ENCODE measurements at regions not wholly inside any gene's neighbourhood (a gene's known extent, or its start where the extent isn't known, plus 50 kb on each side); places are given as distances from the start of the nearest gene placed in this dataset.

DNA sequence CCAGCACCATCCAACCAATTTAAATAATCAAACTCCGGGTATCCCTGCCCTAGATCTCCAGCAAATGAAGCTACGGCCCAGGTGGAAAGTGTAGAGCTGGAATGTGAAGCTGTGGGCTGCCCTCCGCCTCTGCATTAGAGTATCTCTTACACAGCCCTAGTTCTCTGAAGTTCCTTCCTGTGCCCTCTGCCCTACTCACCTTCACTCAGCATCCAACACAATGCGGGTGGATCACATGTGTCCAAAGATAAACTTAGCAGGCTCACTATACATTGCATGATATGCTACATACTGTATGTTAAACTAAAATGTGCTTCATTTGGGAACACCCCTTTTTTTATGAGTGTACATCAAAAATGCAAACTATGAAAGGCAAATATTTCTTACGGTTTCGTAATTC is 70.0 kb upstream of the RAD23B start:
- Mint-ChIP-seq H3K4me1 (peaks cover 30% of the 10 kb centered on the region), H3K27me3 (ENCODE audit: low read depth, poor library complexity) (no peaks in the 10 kb centered on the region), H3K36me3 (ENCODE audit: low read depth) (no peaks in the 10 kb centered on the region), H3K9me3 (no peaks in the 10 kb centered on the region), H3K4me3 (no peak overlapping the region), H3K27ac (peak overlapping the region; percentile 39)
- no peak for DNase-seq
- TF ChIP-seq CTCF (IDR thresholded peaks at IDR 0.05), result no peak

- TF ChIP-seq CTCF (IDR thresholded peaks at IDR 0.05), result no peak
- Mint-ChIP-seq H3K9me3 (no peaks in the 10 kb centered on the region), H3K4me1 (peaks cover 31% of the 10 kb centered on the region), H3K4me3 (no peak overlapping the region), H3K27ac (peak overlapping the region; percentile 12), H3K36me3 (ENCODE audit: low read depth) (no peaks in the 10 kb centered on the region), H3K27me3 (ENCODE audit: low read depth, poor library complexity) (no peaks in the 10 kb centered on the region)
- no peak for DNase-seq
Measured at GRCh38 chr9:107213561-107214028, 69.5 kb upstream of the RAD23B start.

GRCh38 chr9:107214381-107214780 is 68.7 kb upstream of the RAD23B start:
- no peak overlapping the region for H3K27ac Mint-ChIP-seq
- no peak for DNase-seq
- H3K27me3 Mint-ChIP-seq (ENCODE audit: low read depth, poor library complexity), result no peaks in the 10 kb centered on the region
- no peaks in the 10 kb centered on the region for H3K9me3 Mint-ChIP-seq
- no peak for TF ChIP-seq CTCF (IDR thresholded peaks at IDR 0.05)
- H3K4me3 Mint-ChIP-seq, result no peak overlapping the region
- peaks cover 39% of the 10 kb centered on the region for H3K4me1 Mint-ChIP-seq
- no peaks in the 10 kb centered on the region for H3K36me3 Mint-ChIP-seq (ENCODE audit: low read depth)

DNA sequence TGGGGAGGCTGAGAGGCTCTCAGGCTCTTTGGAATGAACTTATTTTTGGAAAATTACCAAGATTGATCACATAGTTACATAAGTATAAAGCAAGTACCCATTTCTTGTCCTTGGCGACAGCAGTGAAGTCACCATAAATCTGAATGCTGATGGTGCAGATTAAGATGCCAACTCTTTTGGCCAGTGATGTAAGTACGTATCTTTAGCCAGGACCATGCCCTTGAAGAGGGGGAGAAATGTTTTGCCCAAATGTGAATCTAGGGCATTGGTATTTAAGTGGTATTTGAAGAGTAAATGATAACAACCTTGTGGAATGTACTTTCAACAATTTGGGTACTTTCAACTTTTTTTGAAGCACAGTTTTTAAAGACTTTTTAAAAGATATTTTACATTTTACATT is 68.2 kb upstream of the RAD23B start:
- TF ChIP-seq CTCF (IDR thresholded peaks at IDR 0.05), result no peak
- no peaks in the 10 kb centered on the region for H3K27me3 Mint-ChIP-seq (ENCODE audit: low read depth, poor library complexity)
- H3K9me3 Mint-ChIP-seq, result no peaks in the 10 kb centered on the region
- no peak overlapping the region for H3K27ac Mint-ChIP-seq
- H3K36me3 Mint-ChIP-seq (ENCODE audit: low read depth), result no peaks in the 10 kb centered on the region
- DNase-seq, result no peak
- H3K4me1 Mint-ChIP-seq, result peaks cover 43% of the 10 kb centered on the region
- no peak overlapping the region for H3K4me3 Mint-ChIP-seq

DNA sequence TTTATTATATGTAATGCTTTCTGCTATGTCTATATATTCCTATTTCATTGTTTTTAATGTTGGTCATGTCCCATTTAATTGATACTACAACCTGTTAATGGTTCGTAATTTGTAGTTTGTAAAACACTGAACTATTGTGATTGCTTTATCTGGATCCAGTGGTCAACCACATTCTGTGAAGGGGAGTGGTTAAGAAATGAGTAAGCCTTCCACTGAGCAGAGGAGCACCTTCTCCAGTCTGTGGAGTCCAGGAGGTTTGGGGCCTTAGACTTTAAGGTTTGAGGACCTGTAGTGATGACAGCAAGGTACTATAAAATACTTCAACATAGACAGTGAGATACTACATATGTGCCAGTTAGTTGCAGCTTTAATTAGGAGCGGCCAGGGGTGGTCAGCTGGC is 67.7 kb upstream of the RAD23B start:
- no peak overlapping the region for H3K4me3 Mint-ChIP-seq
- DNase-seq, result no peak
- no peaks in the 10 kb centered on the region for H3K36me3 Mint-ChIP-seq (ENCODE audit: low read depth)
- peaks cover 43% of the 10 kb centered on the region for H3K4me1 Mint-ChIP-seq
- H3K9me3 Mint-ChIP-seq, result no peaks in the 10 kb centered on the region
- TF ChIP-seq CTCF (IDR thresholded peaks at IDR 0.05), result no peak
- no peak overlapping the region for H3K27ac Mint-ChIP-seq
- H3K27me3 Mint-ChIP-seq (ENCODE audit: low read depth, poor library complexity), result no peaks in the 10 kb centered on the region

GRCh38 chr9:107216329-107216728 is 66.8 kb upstream of the RAD23B start:
- H3K27me3 Mint-ChIP-seq (ENCODE audit: low read depth, poor library complexity), result no peaks in the 10 kb centered on the region
- no peak for TF ChIP-seq CTCF (IDR thresholded peaks at IDR 0.05)
- H3K36me3 Mint-ChIP-seq (ENCODE audit: low read depth), result no peaks in the 10 kb centered on the region
- H3K4me3 Mint-ChIP-seq, result no peak overlapping the region
- H3K4me1 Mint-ChIP-seq, result peaks cover 46% of the 10 kb centered on the region
- H3K27ac Mint-ChIP-seq, result no peak overlapping the region
- H3K9me3 Mint-ChIP-seq, result no peaks in the 10 kb centered on the region
- DNase-seq, result no peak

All from nephron progenitor cell (in vitro differentiated cells).